Spleen (tissue), 11 donors: ENCODE measurements at regions not wholly inside any gene's neighbourhood (a gene's known extent, or its start where the extent isn't known, plus 50 kb on each side); places are given as distances from the start of the nearest gene placed in this dataset.

Experiments used
- DNase-seq: peaks from one replicate; pipeline ENCODE4 v3.0.0-alpha.2; 2020
- H3K27ac ChIP-seq, 8 donors: fragments of 200-600 bp; sonication (generic) in 7 of 8; 1 replicate in 4 of 8; 2 replicates in 4 of 8; pipeline versions ENCODE4 v1.5.0 to v1.8.0; 2016 to 2021; ENCODE audit warnings: inconsistent platforms in 4 of 8, mild to moderate bottlenecking in 4 of 8, moderate library complexity in 1 of 8
- H3K27me3 ChIP-seq, 7 donors: fragments of 200-600 bp; sonication (generic) in 6 of 7; replicated peaks in 1 of 7; 1 replicate in 4 of 7; 2 replicates in 3 of 7; pipeline versions ENCODE4 v1.5.0 to v1.8.0; 2016 to 2021; ENCODE audit warnings: inconsistent platforms in 3 of 7, mild to moderate bottlenecking in 1 of 7
- H3K36me3 ChIP-seq, 6 donors: fragments of 200-600 bp; sonication (generic) in 5 of 6; 1 replicate in 4 of 6; 2 replicates in 2 of 6; pipeline versions ENCODE4 v1.5.0 to v1.8.0; 2016 to 2021; ENCODE audit warnings: inconsistent platforms in 2 of 6
- H3K4me1 ChIP-seq, 6 donors: fragments of 200-600 bp; sonication (generic) in 5 of 6; 1 replicate in 3 of 6; 2 replicates in 3 of 6; pipeline versions ENCODE4 v1.5.0 to v1.8.0; 2016 to 2021; ENCODE audit warnings: inconsistent platforms in 3 of 6
- H3K4me3 ChIP-seq, 8 donors: fragments of 200-600 bp; sonication (generic) in 7 of 8; 1 replicate in 4 of 8; 2 replicates in 4 of 8; pipeline versions ENCODE4 v1.5.0 to v1.8.0; 2016 to 2021; ENCODE audit warnings: inconsistent platforms in 4 of 8, mild to moderate bottlenecking in 4 of 8, moderate library complexity in 2 of 8
- H3K9me3 ChIP-seq, 8 donors: fragments of 200-600 bp; sonication (generic) in 7 of 8; 1 replicate in 4 of 8; 2 replicates in 4 of 8; pipeline versions ENCODE4 v1.5.0 to v1.8.0; 2016 to 2021; ENCODE audit warnings: inconsistent platforms in 4 of 8
- CTCF ChIP-seq, 11 experiments: fragments of 200-600 bp in 7 of 11; fragments of 450-650 bp in 4 of 11; sonication (generic) in 4 of 11; IDR thresholded peaks in 8 of 11; conservative IDR thresholded peaks in 3 of 11; 1 replicate in 7 of 11; 2 replicates in 4 of 11; pipeline versions ENCODE4 v1.4.0 to v1.8.0; 2016 to 2021; ENCODE audit warnings: antibody characterized with exemption in 11 of 11, inconsistent platforms in 4 of 11, mild to moderate bottlenecking in 1 of 11
- POLR2A ChIP-seq, 3 donors: fragments of 450-650 bp; IDR thresholded peaks; one replicate each; pipeline ENCODE4 v1.5.1; 2017; ENCODE audit warnings: antibody characterized with exemption in 3 of 3, mild to moderate bottlenecking in 1 of 3
- POLR2AphosphoS5 ChIP-seq, 3 donors: sonication (generic); formaldehyde crosslinking; IDR thresholded peaks; one replicate each; pipeline ENCODE4 v1.5.1; 2017; ENCODE audit warnings: antibody characterized with exemption in 3 of 3
- WGBS, 5 donors: extraction: QIAGEN DNeasy Blood & Tissue Kit in 3 of 5; methylation state at CpG; one replicate each; pipeline versions ENCODE4 v1.1.5 to v1.1.7; 2013 to 2018; 5-methylcytosine and 5-hydroxymethylcytosine counted together
- intact Hi-C: fragments of 100-400 bp; cut with DNase I; formaldehyde crosslinking; loops from one replicate; pipeline ENCODE4 v1.15.0; 2023; ENCODE audit warnings: low total_unique reads
- donor health status: healthy with polysubstance abuse.
- donor health status: DM: no; HTN: no; CAD: no; lungs with moderate emphysema.
- donor health status: DM: no; HTN: no; CAD: no.
- donor health status: Bipolar disorder and iron deficiency.
- donor health status: healthy.
- donor health status: DM: no; HTN: no; CAD: no.
- donor health status: DM: yes; HTN: yes; CAD: no.

GRCh38 chr2:123808243-123808642 lies 216.8 kb upstream of the CNTNAP5 start:
- WGBS, 5 donors = 82 to 87% (median 85%) methylated on average over 2 of the region's 2 CpGs
- Histone ChIP-seq H3K9me3 (peaks cover 0 to 82% (median 57%) of the 10 kb centered on the region in 8 donors), H3K4me3 (no peak overlapping the region), H3K4me1 (no peaks in the 10 kb centered on the region), H3K27me3 (no peaks in the 10 kb centered on the region), H3K27ac (no peak overlapping the region), H3K36me3 (no peaks in the 10 kb centered on the region)
- intact Hi-C loops = no loop called here
- DNase-seq = no peak
- no peak for TF ChIP-seq POLR2A (IDR thresholded peaks at IDR 0.05)
- TF ChIP-seq CTCF (IDR thresholded peaks at IDR 0.05 in 8 of 11, conservative IDR thresholded peaks at IDR 0.05 in 3 of 11) = no peak
- no peak for TF ChIP-seq POLR2AphosphoS5 (IDR thresholded peaks at IDR 0.05)

GRCh38 chr2:123811846-123812245 lies 213.2 kb upstream of the CNTNAP5 start:
- Histone ChIP-seq H3K4me1 (no peaks in the 10 kb centered on the region), H3K9me3 (peaks cover 0 to 47% (median 30%) of the 10 kb centered on the region in 8 donors), H3K27me3 (no peaks in the 10 kb centered on the region), H3K36me3 (no peaks in the 10 kb centered on the region), H3K27ac (no peak overlapping the region), H3K4me3 (no peak overlapping the region)
- DNase-seq = no peak
- 76 to 86% (median 85%) methylated on average over 1 of the region's 1 CpG for WGBS, 5 donors
- intact Hi-C loops = no loop called here
- TF ChIP-seq POLR2AphosphoS5 (IDR thresholded peaks at IDR 0.05) (no peak), CTCF (IDR thresholded peaks at IDR 0.05 in 8 of 11, conservative IDR thresholded peaks at IDR 0.05 in 3 of 11) (no peak), POLR2A (IDR thresholded peaks at IDR 0.05) (no peak)

- WGBS, 5 donors = 61 to 75% (median 70%) methylated on average over 1 of the region's 1 CpG
- no peak for TF ChIP-seq POLR2AphosphoS5 (IDR thresholded peaks at IDR 0.05)
- no peak for TF ChIP-seq CTCF (IDR thresholded peaks at IDR 0.05 in 8 of 11, conservative IDR thresholded peaks at IDR 0.05 in 3 of 11)
- TF ChIP-seq POLR2A (IDR thresholded peaks at IDR 0.05) = no peak
Measured at GRCh38 chr2:123816203-123816602, 208.9 kb upstream of the CNTNAP5 start.

GRCh38 chr2:123816928-123817327 lies 208.2 kb upstream of the CNTNAP5 start:
- no peaks in the 10 kb centered on the region for H3K36me3 ChIP-seq
- no peak overlapping the region for H3K27ac ChIP-seq
- TF ChIP-seq POLR2A (IDR thresholded peaks at IDR 0.05) = no peak
- no peak for TF ChIP-seq POLR2AphosphoS5 (IDR thresholded peaks at IDR 0.05)
- no peak for TF ChIP-seq CTCF (IDR thresholded peaks at IDR 0.05 in 8 of 11, conservative IDR thresholded peaks at IDR 0.05 in 3 of 11)
- DNase-seq = no peak
- intact Hi-C loops = no loop called here
- no peaks in the 10 kb centered on the region for H3K4me1 ChIP-seq
- H3K4me3 ChIP-seq = no peak overlapping the region
- H3K27me3 ChIP-seq = no peaks in the 10 kb centered on the region
- H3K9me3 ChIP-seq = peaks cover 0 to 5% (median 0%) of the 10 kb centered on the region in 8 donors

More at GRCh38 chr2:123816203-123816602, 208.9 kb upstream of the CNTNAP5 start:
- Histone ChIP-seq H3K4me3 (no peak overlapping the region), H3K27ac (no peak overlapping the region), H3K27me3 (no peaks in the 10 kb centered on the region), H3K4me1 (no peaks in the 10 kb centered on the region), H3K36me3 (no peaks in the 10 kb centered on the region), H3K9me3 (peaks cover 0 to 12% (median 0%) of the 10 kb centered on the region in 8 donors)
- no peak for DNase-seq
- intact Hi-C loops = no loop called here
